ENCODE measurements at regions not wholly inside any gene's neighbourhood (a gene's known extent, or its start where the extent isn't known, plus 50 kb on each side); places are given as distances from the start of the nearest gene placed in this dataset.

- H3K36me3 ChIP-seq (replicated peaks in 1 of 2; ENCODE audit: control insufficient read depth in 1 of 2, insufficient read depth in 2 of 2, low read length in 1 of 2), result no peaks in the 10 kb centered on the region
- H3K9me2 ChIP-seq, result no peaks in the 10 kb centered on the region
- H3K27ac ChIP-seq (ENCODE audit: low read depth in 2 of 2, low read length in 1 of 2), result no peak overlapping the region
- no peaks in the 10 kb centered on the region for H3K79me2 ChIP-seq (ENCODE audit: insufficient read depth)
- no peaks in the 10 kb centered on the region for H3F3A ChIP-seq (replicated peaks; ENCODE audit: insufficient read depth)
- CTCF ChIA-PET, result no interaction called here
- H2AFZ ChIP-seq (ENCODE audit: low read depth), result no peak overlapping the region
- H4K20me1 ChIP-seq (ENCODE audit: insufficient read depth), result no peaks in the 10 kb centered on the region
- POLR2A ChIA-PET, result no interaction called here
- DNase-seq, result no peak
- no peak overlapping the region for H3K4me2 ChIP-seq
- H3K4me1 ChIP-seq (ENCODE audit: control insufficient read depth in 1 of 2, insufficient read depth in 2 of 2, low read depth in 1 of 2, low read length in 1 of 2), result no peaks in the 10 kb centered on the region; a peak in 1 of 4 replicates
- TF ChIP-seq TCF12 (IDR thresholded peaks at IDR 0.05) (no peak), ZBTB33 (IDR thresholded peaks at IDR 0.05; ENCODE audit: borderline replicate concordance, low read depth) (no peak)
- WGBS (ENCODE audit: low lambda C conversion rate), result 51% methylated on average over 5 of the region's 5 CpGs
- no peaks in the 10 kb centered on the region for H3K9me3 ChIP-seq
- no peak overlapping the region for H3K9ac ChIP-seq
- no peak overlapping the region for H3K4me3 ChIP-seq (ENCODE audit: low read depth in 2 of 2, low read length in 1 of 2)
- peaks cover 7% of the 10 kb centered on the region; the same call in 1 of the 2 replicates for H3K27me3 ChIP-seq (ENCODE audit: insufficient read depth)
These were observed 82.9 kb upstream of the VASH1 start for GRCh38 chr14:76678244-76678800.

GRCh38 chr14:76682367-76682766 lies 78.9 kb upstream of the VASH1 start:
- TF ChIP-seq MAX (IDR thresholded peaks at IDR 0.05; ENCODE audit: low read depth) (no peak), MXI1 (IDR thresholded peaks at IDR 0.05; ENCODE audit: low read depth, low read length) (no peak), CTCF (IDR thresholded peaks at IDR 0.05) (no peak), EZH2phosphoT487 (IDR thresholded peaks at IDR 0.05; ENCODE audit: borderline replicate concordance, low read depth) (no peak), FOXJ3 (CRISPR knock-in tag; IDR thresholded peaks at IDR 0.05) (no peak), USF2 (IDR thresholded peaks at IDR 0.05; ENCODE audit: borderline replicate concordance, low read depth, low read length) (no peak), SMC3 (IDR thresholded peaks at IDR 0.05; ENCODE audit: low read depth, low read length) (no peak), PBX3 (IDR thresholded peaks at IDR 0.05) (no peak), SIN3A (IDR thresholded peaks at IDR 0.05; ENCODE audit: borderline replicate concordance, low read depth, low read length) (no peak), CHD2 (IDR thresholded peaks at IDR 0.05; ENCODE audit: low read length, partially characterized antibody) (no peak), MEF2A (IDR thresholded peaks at IDR 0.05; ENCODE audit: borderline replicate concordance, low read depth) (no peak)
- CTCF ChIA-PET, result interaction anchor here (1.0 to 1.4 kb wide), 2 partner anchors 35 to 37 kb away, joined by 3 to 6 read pairs; no protein-coding TSS in a partner anchor
- WGBS (ENCODE audit: low lambda C conversion rate), result 3% methylated on average over 3 of the region's 3 CpGs

More at GRCh38 chr14:76682367-76682766, 78.9 kb upstream of the VASH1 start:
- Histone ChIP-seq H3K9ac (no peak overlapping the region), H3K4me3 (ENCODE audit: low read depth in 2 of 2, low read length in 1 of 2) (no peak overlapping the region), H3K4me2 (no peak overlapping the region), H3K9me3 (no peaks in the 10 kb centered on the region), H2AFZ (ENCODE audit: low read depth) (no peak overlapping the region), H3K36me3 (replicated peaks in 1 of 2; ENCODE audit: control insufficient read depth in 1 of 2, insufficient read depth in 2 of 2, low read length in 1 of 2) (no peaks in the 10 kb centered on the region), H3K4me1 (ENCODE audit: control insufficient read depth in 1 of 2, insufficient read depth in 2 of 2, low read depth in 1 of 2, low read length in 1 of 2) (no peaks in the 10 kb centered on the region), H3F3A (replicated peaks; ENCODE audit: insufficient read depth) (no peaks in the 10 kb centered on the region), H3K9me2 (no peaks in the 10 kb centered on the region), H4K20me1 (ENCODE audit: insufficient read depth) (no peaks in the 10 kb centered on the region), H3K27ac (ENCODE audit: low read depth in 2 of 2, low read length in 1 of 2) (no peak overlapping the region), H3K27me3 (ENCODE audit: insufficient read depth) (no peaks in the 10 kb centered on the region), H3K79me2 (ENCODE audit: insufficient read depth) (no peaks in the 10 kb centered on the region)
- POLR2A ChIA-PET, result no interaction called here
- DNase-seq, result no peak
